PC-3 (cell line): ENCODE measurements at regions not wholly inside any gene's neighbourhood (a gene's known extent, or its start where the extent isn't known, plus 50 kb on each side); places are given as distances from the start of the nearest gene placed in this dataset.

Source experiments
- ATAC-seq: fragments of 200-7000 bp; cut with Tn5 transposase; 2 replicates; pipeline ENCODE4 v1.9.1; 2020; ENCODE audit warnings: mild to moderate bottlenecking, moderate library complexity
- BruUV-seq: library from RNA; stranded (reverse); fragments of 400-500 nt; replicated peaks from 2 replicates; lab custom pipeline; 2021; lab: Mats Ljungman, UMichigan
- CTCF ChIA-PET: fragments of 300-600 bp; sonication (Branson Sonifier 250); formaldehyde crosslinking; loops from one replicate; lab custom pipeline; 2022; ENCODE audit warnings: antibody characterized with exemption; lab: Charles Lee
- POLR2A ChIA-PET: fragments of 300-600 bp; sonication (Branson Sonifier 250); formaldehyde crosslinking; loops from one replicate; lab custom pipeline; 2022; ENCODE audit warnings: antibody characterized with exemption; ENCODE audit not compliant: unreplicated experiment; lab: Charles Lee
- DNase-seq: peaks from one replicate; pipeline ENCODE4 v3.0.0-alpha.2; 2015
- H2AFZ ChIP-seq: fragments of 300-600 bp; sonication (generic); 2 replicates; pipeline ENCODE4 v1.6.0; 2016; ENCODE audit warnings: antibody characterized with exemption, low read length
- H3F3A ChIP-seq: fragments of 300-600 bp; sonication (generic); one replicate; pipeline ENCODE4 v1.6.0; 2017; ENCODE audit warnings: antibody characterized with exemption, low read length, control low read depth, mild to moderate bottlenecking; ENCODE audit not compliant: unreplicated experiment
- H3K27ac ChIP-seq: fragments of 300-600 bp; sonication (generic); 2 replicates; pipeline ENCODE4 v1.5.1; 2016; ENCODE audit warnings: mild to moderate bottlenecking, low read length
- H3K27me3 ChIP-seq: fragments of 300-600 bp; sonication (generic); 2 replicates; pipeline ENCODE4 v1.6.1; 2016; ENCODE audit warnings: low read length, mixed read lengths
- H3K36me3 ChIP-seq: fragments of 300-600 bp; sonication (generic); 2 replicates; pipeline ENCODE4 v1.6.1; 2016; ENCODE audit warnings: low read depth, mixed run types, low read length, mixed read lengths
- H3K4me1 ChIP-seq: fragments of 300-600 bp; sonication (generic); 2 replicates; pipeline ENCODE4 v1.5.1; 2016; ENCODE audit warnings: low read length; ENCODE audit not compliant: insufficient read depth
- H3K4me2 ChIP-seq: fragments of 300-600 bp; sonication (generic); 2 replicates; pipeline ENCODE4 v1.6.0; 2016; ENCODE audit warnings: low read length
- H3K4me3 ChIP-seq: fragments of 300-600 bp; sonication (generic); 2 replicates; pipeline ENCODE4 v1.5.1; 2016; ENCODE audit warnings: mild to moderate bottlenecking, low read length, mixed read lengths
- H3K79me2 ChIP-seq: fragments of 300-600 bp; sonication (generic); 2 replicates; pipeline ENCODE4 v1.6.1; 2017; ENCODE audit warnings: low read length, mixed read lengths
- H3K9ac ChIP-seq: fragments of 300-600 bp; sonication (generic); 2 replicates; pipeline ENCODE4 v1.6.0; 2016; ENCODE audit warnings: mild to moderate bottlenecking, low read length
- H3K9me2 ChIP-seq: fragments of 300-600 bp; sonication (generic); replicated peaks from 2 replicates; pipeline ENCODE4 v1.6.1; 2016; ENCODE audit warnings: mixed run types, low read length, mixed read lengths
- H3K9me3 ChIP-seq: fragments of 300-600 bp; sonication (generic); 2 replicates; pipeline ENCODE4 v1.6.1; 2016; ENCODE audit warnings: low read length, mixed read lengths
- H4K20me1 ChIP-seq: fragments of 300-600 bp; sonication (generic); 2 replicates; pipeline ENCODE4 v1.6.1; 2016; ENCODE audit warnings: low read length, mixed read lengths
- CTCF ChIP-seq: fragments of 300-600 bp; sonication (generic); conservative IDR thresholded peaks from 2 replicates; pipeline ENCODE4 v1.5.1; 2017; ENCODE audit warnings: antibody characterized with exemption, low read depth, mild to moderate bottlenecking, low read length
- EZH2 ChIP-seq: fragments of 300-600 bp; sonication (generic); IDR thresholded peaks from one replicate; pipeline ENCODE4 v1.6.1; 2017; ENCODE audit warnings: antibody characterized with exemption, mild to moderate bottlenecking, low read length; ENCODE audit not compliant: unreplicated experiment
- EZH2phosphoT487 ChIP-seq: fragments of 300-600 bp; sonication (generic); IDR thresholded peaks from 2 replicates; pipeline ENCODE4 v1.6.1; 2018; ENCODE audit warnings: mild to moderate bottlenecking, antibody characterized with exemption, low read length, borderline replicate concordance
- intact Hi-C: fragments of 100-400 bp; cut with micrococcal nuclease; formaldehyde crosslinking; loops from 2 replicates; pipeline ENCODE4 v1.9.0; 2023

- DNase-seq, result no peak
- Histone ChIP-seq H3K9me3 (no peaks in the 10 kb centered on the region), H3K9ac (no peak overlapping the region), H4K20me1 (no peaks in the 10 kb centered on the region), H2AFZ (no peak overlapping the region), H3K79me2 (no peaks in the 10 kb centered on the region), H3K4me3 (no peak overlapping the region), H3K27me3 (no peaks in the 10 kb centered on the region), H3K9me2 (no peaks in the 10 kb centered on the region), H3K27ac (no peak overlapping the region), H3K4me1 (no peaks in the 10 kb centered on the region), H3F3A (no peaks in the 10 kb centered on the region), H3K4me2 (no peak overlapping the region), H3K36me3 (no peaks in the 10 kb centered on the region)
- CTCF ChIA-PET, result no interaction called here
- intact Hi-C loops, result no loop called here
- no TSS peak for BruUV-seq
- POLR2A ChIA-PET, result no interaction called here
- ATAC-seq, result no peak
- no peak for TF ChIP-seq CTCF
- TF ChIP-seq EZH2, result no peak
- TF ChIP-seq EZH2phosphoT487, result no peak
Measured at GRCh38 chr13:65855242-65855805, 1374.8 kb downstream of the PCDH9 start.

GRCh38 chr13:65854431-65854830 is 1375.7 kb downstream of the PCDH9 start:
- DNase-seq (no peak), ATAC-seq (no peak)
- Histone ChIP-seq H3K4me3 (no peak overlapping the region), H3K36me3 (no peaks in the 10 kb centered on the region), H3K27ac (no peak overlapping the region), H3K79me2 (no peaks in the 10 kb centered on the region), H3K4me1 (no peaks in the 10 kb centered on the region), H4K20me1 (no peaks in the 10 kb centered on the region), H3K4me2 (no peak overlapping the region), H2AFZ (no peak overlapping the region), H3K9me3 (no peaks in the 10 kb centered on the region), H3K9me2 (no peaks in the 10 kb centered on the region), H3F3A (no peaks in the 10 kb centered on the region), H3K27me3 (no peaks in the 10 kb centered on the region), H3K9ac (no peak overlapping the region)
- intact Hi-C loops, result no loop called here
- TF ChIP-seq EZH2 (no peak), CTCF (no peak), EZH2phosphoT487 (no peak)
- ChIA-PET CTCF (no interaction called here), POLR2A (no interaction called here)
- no TSS peak for BruUV-seq

- no peaks in the 10 kb centered on the region for H3K4me1 ChIP-seq
- H3K27me3 ChIP-seq, result no peaks in the 10 kb centered on the region
- DNase-seq (no peak), ATAC-seq (no peak)
- ChIA-PET CTCF (no interaction called here), POLR2A (no interaction called here)
- BruUV-seq, result no TSS peak
- H3K9me2 ChIP-seq, result no peaks in the 10 kb centered on the region
- intact Hi-C loops, result no loop called here
- H3K9ac ChIP-seq, result no peak overlapping the region
- H3K36me3 ChIP-seq, result no peaks in the 10 kb centered on the region
- no peak for TF ChIP-seq EZH2
- TF ChIP-seq EZH2phosphoT487, result no peak
- no peak for TF ChIP-seq CTCF
- H3K4me3 ChIP-seq, result no peak overlapping the region
- H3K27ac ChIP-seq, result no peak overlapping the region
- no peak overlapping the region for H2AFZ ChIP-seq
- H3K79me2 ChIP-seq, result no peaks in the 10 kb centered on the region
- H4K20me1 ChIP-seq, result no peaks in the 10 kb centered on the region
- H3K4me2 ChIP-seq, result no peak overlapping the region
- no peaks in the 10 kb centered on the region for H3F3A ChIP-seq
- H3K9me3 ChIP-seq, result no peaks in the 10 kb centered on the region
Measured at GRCh38 chr13:65844266-65844841, 1385.8 kb downstream of the PCDH9 start.
